8988T (cell line): ENCODE measurements at regions not wholly inside any gene's neighbourhood (a gene's known extent, or its start where the extent isn't known, plus 50 kb on each side); places are given as distances from the start of the nearest gene placed in this dataset.

Experiments
- DNase-seq: peaks from one replicate; pipeline ENCODE4 v3.0.0; 2011

DNA sequence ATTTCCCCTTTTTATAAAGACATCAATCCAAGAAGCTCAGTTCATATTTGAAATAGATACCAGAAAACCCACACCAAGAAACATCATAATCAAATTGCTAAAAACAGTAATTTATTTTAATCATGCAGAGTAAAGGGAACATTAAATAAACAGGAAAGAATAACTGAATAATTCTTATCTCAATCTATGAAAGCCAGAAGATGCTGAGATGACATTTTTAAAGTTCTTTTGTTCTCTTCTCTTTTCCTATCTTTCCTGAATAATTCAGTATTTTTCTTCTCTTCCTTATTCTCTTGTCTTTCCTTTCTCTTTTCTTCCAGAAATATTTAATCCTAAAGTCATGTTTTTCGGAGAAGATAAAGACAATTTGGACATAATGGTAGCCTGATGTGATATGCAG, 259.0 kb upstream of the OPRM1 start:
- DNase-seq, result no peak

DNA sequence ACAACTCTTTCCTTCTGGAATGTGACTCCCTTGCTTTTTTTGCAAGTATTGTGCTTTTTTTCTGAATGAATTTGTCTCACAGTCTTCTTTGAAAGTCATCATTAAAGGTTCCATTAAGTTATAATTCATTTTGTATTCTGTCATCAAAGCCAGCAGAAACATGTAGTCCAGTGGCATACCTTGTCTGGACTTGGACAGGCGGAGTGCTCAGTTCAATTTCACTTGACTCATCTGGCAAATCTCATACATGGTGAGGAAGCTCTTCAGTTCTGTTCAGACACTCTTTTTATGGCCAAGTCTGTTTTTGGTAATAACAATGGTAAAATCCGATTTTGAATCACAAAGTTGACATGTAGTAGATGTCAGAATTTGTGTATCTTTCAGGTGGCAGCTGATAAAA, 260.8 kb upstream of the OPRM1 start:
- DNase-seq, result no peak

DNA sequence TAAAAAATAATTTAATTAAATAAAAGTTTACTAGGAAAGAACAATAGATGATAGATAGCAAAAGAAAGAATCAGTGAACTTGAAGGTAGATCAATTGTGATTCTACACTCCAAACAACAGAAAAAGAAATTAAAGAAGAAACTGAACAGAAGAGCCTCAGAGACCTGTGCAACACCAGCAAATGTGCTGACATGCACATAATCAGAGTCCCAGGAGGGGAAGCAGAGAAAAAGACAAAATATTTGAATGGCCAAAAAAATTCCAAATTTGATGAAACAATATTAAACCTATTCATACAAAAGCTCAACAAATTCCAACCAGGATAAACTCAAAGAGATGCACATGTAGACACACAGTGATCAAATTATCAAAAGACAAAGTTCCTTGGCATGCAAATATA, 267.5 kb upstream of the OPRM1 start:
- DNase-seq, result no peak

DNA sequence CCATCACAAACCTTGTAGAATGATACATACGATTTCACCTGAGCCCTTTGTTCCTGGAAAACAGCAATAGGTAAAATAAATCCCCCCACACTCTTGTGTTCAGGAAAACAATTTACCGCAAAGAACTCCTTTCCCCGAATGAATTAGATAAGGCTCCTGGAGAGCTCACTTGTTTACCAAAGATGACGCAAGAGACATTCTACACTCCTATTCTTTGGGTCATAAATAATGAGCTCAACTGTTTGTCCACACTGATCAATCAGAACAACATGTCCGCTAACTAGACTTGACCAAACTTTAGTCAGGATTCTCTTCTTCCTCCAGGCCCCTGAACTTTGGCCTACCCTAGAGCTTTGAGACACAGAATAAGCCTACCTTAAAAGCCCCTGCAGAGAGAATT, 271.9 kb upstream of the OPRM1 start:
- DNase-seq, result no peak

GRCh38 chr6:153758516-153758915, 280.5 kb upstream of the OPRM1 start:
- no peak for DNase-seq

- DNase-seq, result no peak
These were observed 303.3 kb upstream of the OPRM1 start for GRCh38 chr6:153735761-153736160.

GRCh38 chr6:153729189-153729588, 309.9 kb upstream of the OPRM1 start:
- DNase-seq, result no peak

DNA sequence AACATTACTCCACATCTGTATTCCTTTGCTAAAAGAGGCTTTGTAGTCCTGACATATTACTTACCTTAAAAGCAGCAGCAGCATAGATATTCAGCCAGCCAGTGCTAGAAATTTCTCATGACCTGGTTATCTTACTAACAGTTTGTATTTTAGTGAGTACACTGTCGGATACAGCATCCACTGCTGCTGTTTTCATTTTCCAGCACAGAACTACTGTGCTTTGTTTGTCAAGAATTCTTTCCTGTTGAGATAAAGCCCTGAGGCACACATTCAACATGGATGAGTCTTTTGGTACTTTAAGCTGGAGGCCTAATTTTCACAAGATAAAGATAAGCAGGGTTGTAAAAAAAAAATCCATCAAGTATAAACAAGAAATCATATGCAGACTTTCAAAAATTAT, 311.2 kb upstream of the OPRM1 start:
- DNase-seq, result no peak

GRCh38 chr6:153725456-153725855, 313.6 kb upstream of the OPRM1 start:
- no peak for DNase-seq

- DNase-seq, result no peak
These were observed 318.3 kb upstream of the OPRM1 start for GRCh38 chr6:153720732-153721131.

- no peak for DNase-seq
These were observed 333.6 kb upstream of the OPRM1 start for GRCh38 chr6:153705429-153705828.

DNA sequence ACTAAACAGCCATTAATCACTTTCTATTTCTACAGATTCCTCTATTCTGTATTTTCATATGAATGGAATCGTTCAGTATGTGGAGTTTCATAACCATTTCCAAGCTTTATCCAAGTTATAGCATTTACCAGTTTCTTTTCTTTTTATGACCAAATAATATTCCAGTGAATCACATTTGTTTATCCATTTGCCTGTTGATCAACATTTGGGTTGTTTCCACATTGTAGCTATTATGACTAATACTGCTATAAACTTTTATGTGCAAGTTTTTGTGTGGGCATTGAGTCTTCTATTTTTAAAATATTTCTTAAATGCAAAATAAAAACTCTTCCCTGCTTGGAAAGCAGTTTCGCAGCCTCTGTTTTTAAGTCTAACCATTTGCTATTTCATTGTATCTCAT, 336.4 kb upstream of the OPRM1 start:
- DNase-seq, result no peak

- DNase-seq, result no peak
These were observed 340.4 kb upstream of the OPRM1 start for GRCh38 chr6:153698637-153699036.

DNA sequence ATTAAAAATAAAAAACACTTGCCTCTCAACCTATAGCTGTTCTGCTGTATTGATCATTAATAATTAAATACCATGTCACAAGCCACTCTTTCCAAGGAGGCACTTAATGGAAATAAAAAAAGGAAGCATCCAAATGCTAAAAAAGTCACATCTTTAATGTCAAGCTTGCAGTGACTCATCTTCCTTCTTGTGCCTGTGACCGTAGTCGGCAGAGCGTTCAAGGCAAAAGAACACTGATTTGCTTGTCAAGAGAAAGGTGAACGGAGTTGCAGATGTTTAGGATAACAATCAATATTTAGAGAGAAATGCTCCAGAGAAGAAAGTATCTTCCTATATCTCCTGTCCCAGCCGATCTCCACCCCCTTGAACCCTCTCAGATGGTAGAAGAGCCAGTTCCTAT, 341.0 kb upstream of the OPRM1 start:
- DNase-seq, result no peak

DNA sequence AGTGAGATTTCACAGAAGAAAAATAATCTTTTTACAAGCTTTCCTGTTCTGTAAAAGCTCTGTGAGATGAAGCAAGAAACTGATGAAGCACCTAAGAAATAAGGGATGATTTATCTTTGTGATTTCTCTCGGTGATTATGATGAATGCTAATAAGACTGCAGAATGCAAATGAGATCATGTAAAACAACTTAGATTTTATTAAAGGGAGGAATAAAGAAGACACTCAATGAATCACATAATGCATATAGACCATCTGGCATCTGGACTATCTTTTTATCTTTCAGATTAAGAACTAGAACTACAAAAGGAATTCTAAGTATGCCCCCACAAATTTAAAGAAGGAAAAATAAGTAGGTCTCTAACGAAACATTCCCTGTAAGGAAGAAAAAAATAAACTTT, 361.5 kb upstream of the OPRM1 start:
- DNase-seq, result no peak

- DNase-seq, result no peak
These were observed 365.3 kb upstream of the OPRM1 start for GRCh38 chr6:153673750-153674149.

DNA sequence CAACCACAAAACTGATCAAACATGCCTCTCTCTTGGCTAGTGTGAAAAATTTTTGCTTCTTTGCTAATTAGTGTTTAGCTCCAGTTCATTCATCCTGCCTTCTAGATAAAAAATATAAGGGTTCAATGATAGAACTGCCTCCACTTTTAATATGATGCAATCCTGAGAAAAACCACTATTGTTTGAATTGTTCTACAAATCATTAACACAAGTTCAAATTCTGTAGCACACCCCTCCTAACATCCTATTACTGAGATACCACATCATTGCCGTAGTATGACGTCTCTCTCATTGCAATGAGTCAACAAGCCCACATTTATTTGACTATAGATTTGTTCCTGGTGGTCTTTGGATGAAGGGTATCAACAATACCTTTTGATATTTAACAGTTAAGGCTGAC, 365.8 kb upstream of the OPRM1 start:
- no peak for DNase-seq

- DNase-seq, result no peak
These were observed 368.5 kb upstream of the OPRM1 start for GRCh38 chr6:153670403-153671026.

DNA sequence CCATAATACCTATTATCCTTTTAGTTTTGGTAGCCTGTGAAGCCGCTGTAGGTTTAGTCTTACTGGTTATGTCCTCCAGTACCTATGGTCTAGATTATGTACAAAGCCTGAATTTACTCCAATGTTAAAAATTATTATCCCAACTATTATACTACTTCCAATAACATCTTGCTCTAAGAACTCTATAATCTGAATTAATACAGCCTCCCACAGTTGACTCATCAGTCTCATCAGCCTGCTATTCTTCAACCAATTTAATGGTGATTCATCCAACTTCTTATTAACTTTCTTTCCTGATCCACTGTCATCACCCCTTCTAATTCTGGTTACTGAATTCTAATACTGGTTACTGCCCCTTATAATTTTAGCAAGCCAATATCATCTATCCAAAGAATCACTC, 370.3 kb upstream of the OPRM1 start:
- no peak for DNase-seq

DNA sequence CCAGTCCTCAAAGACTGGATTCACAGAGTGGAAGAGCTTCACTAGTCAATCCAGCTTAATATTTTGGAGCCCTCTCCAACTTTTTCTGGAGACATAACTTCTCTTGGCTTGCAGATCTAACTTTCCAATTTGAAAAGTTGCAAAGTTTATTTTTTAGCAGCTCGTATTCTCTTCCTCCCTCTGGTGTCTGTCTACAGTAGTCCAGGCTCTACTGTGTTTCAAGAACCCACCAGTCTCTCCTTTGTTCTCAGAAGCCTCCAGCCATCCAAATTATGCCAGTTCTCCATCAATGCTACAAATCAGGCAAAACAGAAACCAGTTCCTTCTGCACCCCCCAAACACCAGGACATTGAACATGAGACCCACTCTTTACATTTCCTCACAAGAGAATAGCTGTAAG, 376.1 kb upstream of the OPRM1 start:
- no peak for DNase-seq

DNA sequence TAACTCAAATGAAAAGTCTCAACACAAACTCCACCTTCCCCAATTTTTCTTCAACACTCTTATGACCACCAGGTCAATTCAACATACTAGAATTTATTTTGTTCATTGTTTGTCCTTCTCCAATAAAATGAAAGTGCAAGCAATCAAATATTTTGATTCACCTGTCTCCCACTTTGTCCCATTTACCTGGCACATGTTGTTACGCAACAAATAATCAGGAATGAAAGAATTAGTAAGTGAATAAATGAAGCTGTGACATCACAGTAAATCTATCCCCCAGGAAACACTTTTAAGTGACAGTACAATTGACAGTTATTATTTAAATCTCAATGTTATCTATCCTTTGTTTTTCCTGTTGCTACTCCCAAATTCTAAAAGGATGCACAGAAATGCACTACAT, 393.7 kb upstream of the OPRM1 start:
- DNase-seq, result no peak

DNA sequence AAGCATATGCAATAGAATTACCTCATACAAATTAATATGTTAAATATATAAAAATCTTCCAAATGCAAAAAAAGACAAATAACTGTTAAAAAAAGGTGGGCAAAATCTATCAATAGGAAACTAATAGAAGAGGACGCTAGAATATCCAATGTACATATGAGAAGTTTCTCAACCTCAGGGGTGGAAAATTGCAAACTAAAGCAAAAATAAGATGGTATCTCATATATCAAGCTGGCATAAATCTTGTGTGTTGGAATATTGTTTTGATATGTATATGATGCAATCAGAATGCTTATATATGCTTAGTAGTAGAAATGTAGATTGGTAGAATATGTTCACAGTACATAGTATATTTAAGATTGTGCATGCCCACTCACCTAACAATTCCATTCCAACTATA, 395.0 kb upstream of the OPRM1 start:
- no peak for DNase-seq

DNA sequence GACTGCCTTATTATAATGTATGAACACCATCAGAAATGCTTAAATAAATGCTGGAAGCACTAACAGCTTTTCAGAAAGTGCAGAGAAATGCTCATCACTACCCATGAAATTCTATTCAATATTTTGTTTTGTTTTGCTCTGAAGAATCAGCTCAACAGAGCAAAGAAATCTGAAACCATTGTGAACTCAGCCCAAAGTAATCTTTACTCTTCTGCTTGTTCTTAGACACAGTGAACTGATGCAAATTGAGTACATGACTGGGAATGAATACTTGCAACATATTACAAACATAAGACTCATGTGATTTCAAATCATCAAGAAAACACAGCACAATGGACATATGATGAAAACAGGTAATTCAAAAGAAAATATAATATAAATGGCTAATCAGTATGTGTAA, 404.6 kb upstream of the OPRM1 start:
- no peak for DNase-seq

- no peak for DNase-seq
These were observed 414.0 kb upstream of the OPRM1 start for GRCh38 chr6:153625089-153625488.

DNA sequence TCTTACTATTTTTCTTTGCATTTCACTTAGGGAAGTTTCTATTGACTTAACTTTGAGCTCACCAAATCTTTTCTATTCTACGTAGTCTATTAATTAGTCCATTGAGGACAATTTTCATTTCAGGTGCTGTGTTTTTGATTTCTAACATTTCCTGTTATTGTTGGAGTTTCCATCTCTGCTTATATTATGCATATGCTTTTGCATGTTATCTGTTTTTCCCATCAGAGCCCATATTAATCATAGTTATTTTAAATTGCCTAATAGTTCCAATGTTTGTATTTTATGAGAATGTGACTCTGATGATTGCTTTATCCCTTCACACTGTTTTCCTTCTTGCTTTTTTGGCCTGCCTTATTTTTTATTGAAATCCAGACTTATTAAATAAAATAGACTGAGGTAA, 414.5 kb upstream of the OPRM1 start:
- no peak for DNase-seq

GRCh38 chr6:153623496-153623895, 415.5 kb upstream of the OPRM1 start:
- DNase-seq, result no peak
